ENCODE measurements at regions not wholly inside any gene's neighbourhood (a gene's known extent, or its start where the extent isn't known, plus 50 kb on each side); places are given as distances from the start of the nearest gene placed in this dataset.
A peak's percentile ranks its signal among the peaks of the same experiment; 100 is the strongest.

DNA sequence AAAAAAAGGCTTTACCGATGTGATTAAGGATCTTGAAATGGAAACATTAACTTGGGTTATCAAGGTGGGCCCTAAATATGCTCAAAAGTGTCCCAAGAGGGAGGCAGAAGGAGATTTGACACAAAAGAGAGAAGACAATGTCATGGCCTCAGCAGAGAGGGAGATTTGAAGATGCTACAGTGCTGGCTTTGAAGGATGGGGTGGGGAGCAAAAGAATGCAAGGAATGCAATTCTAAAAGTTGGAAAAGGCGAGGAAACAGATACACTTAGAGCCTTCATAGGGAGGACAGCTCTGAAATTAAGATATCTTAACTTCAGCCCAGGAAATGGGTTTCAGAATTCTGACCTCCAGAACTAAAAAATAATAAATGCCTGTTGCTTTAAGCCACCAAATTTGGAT lies 314.5 kb upstream of the CCDC54 start:
- Histone ChIP-seq H3K4me3 (no peak overlapping the region), H3K4me1 (peaks cover 28% of the 10 kb centered on the region), H3K27me3 (no peaks in the 10 kb centered on the region), H3F3A (ENCODE audit: low read depth) (no peaks in the 10 kb centered on the region), H2AFZ (replicated peaks) (no peak overlapping the region), H3K9me3 (ENCODE audit: low read depth) (no peaks in the 10 kb centered on the region), H3K4me2 (no peak overlapping the region), H3K27ac (no peak overlapping the region), H3K79me2 (ENCODE audit: low read depth) (no peaks in the 10 kb centered on the region), H3K9ac (no peak overlapping the region), H4K20me1 (ENCODE audit: low read depth) (no peaks in the 10 kb centered on the region), H3K36me3 (no peaks in the 10 kb centered on the region)
- Mint-ChIP-seq H3K4me1 (peaks cover 24% of the 10 kb centered on the region), H3K9me3 (no peaks in the 10 kb centered on the region), H3K4me3 (no peak overlapping the region), H3K36me3 (no peaks in the 10 kb centered on the region), H3K27ac (no peak overlapping the region), H3K27me3 (ENCODE audit: insufficient read depth, low read depth) (no peaks in the 10 kb centered on the region)
- no peak for TF ChIP-seq CTCF (IDR thresholded peaks at IDR 0.05)
- TF ChIP-seq EZH2phosphoT487 (IDR thresholded peaks at IDR 0.05): no peak
- TF ChIP-seq EZH2 (IDR thresholded peaks at IDR 0.05): no peak
- peak; percentile 15 for DNase-seq (ENCODE audit: low spot score)

GRCh38 chr3:107063351-107063750 lies 313.9 kb upstream of the CCDC54 start:
- no peak overlapping the region for H3K9ac ChIP-seq
- no peaks in the 10 kb centered on the region for H3K9me3 ChIP-seq (ENCODE audit: low read depth)
- H3K4me3 ChIP-seq: no peak overlapping the region
- TF ChIP-seq EZH2phosphoT487 (IDR thresholded peaks at IDR 0.05): no peak
- peaks cover 25% of the 10 kb centered on the region for H3K4me1 Mint-ChIP-seq
- H3K9me3 Mint-ChIP-seq: no peaks in the 10 kb centered on the region
- H3K4me3 Mint-ChIP-seq: no peak overlapping the region
- no peak overlapping the region for H2AFZ ChIP-seq (replicated peaks)
- H3F3A ChIP-seq (ENCODE audit: low read depth): no peaks in the 10 kb centered on the region
- H3K27me3 Mint-ChIP-seq (ENCODE audit: insufficient read depth, low read depth): no peaks in the 10 kb centered on the region
- no peaks in the 10 kb centered on the region for H4K20me1 ChIP-seq (ENCODE audit: low read depth)
- no peak overlapping the region for H3K27ac ChIP-seq
- DNase-seq (ENCODE audit: low spot score): no peak
- no peaks in the 10 kb centered on the region for H3K36me3 ChIP-seq
- H3K27ac Mint-ChIP-seq: no peak overlapping the region
- no peaks in the 10 kb centered on the region for H3K27me3 ChIP-seq
- H3K79me2 ChIP-seq (ENCODE audit: low read depth): no peaks in the 10 kb centered on the region
- H3K4me2 ChIP-seq: no peak overlapping the region
- H3K4me1 ChIP-seq: peaks cover 28% of the 10 kb centered on the region
- H3K36me3 Mint-ChIP-seq: no peaks in the 10 kb centered on the region

- Histone ChIP-seq H3K4me1 (peaks cover 28% of the 10 kb centered on the region), H3K27me3 (no peaks in the 10 kb centered on the region), H3K9ac (no peak overlapping the region), H2AFZ (replicated peaks) (peak overlapping the region; percentile 45), H3K9me3 (ENCODE audit: low read depth) (no peaks in the 10 kb centered on the region), H3K27ac (no peak overlapping the region), H3K79me2 (ENCODE audit: low read depth) (no peaks in the 10 kb centered on the region), H3F3A (ENCODE audit: low read depth) (no peaks in the 10 kb centered on the region), H3K4me2 (no peak overlapping the region), H4K20me1 (ENCODE audit: low read depth) (no peaks in the 10 kb centered on the region), H3K36me3 (no peaks in the 10 kb centered on the region), H3K4me3 (no peak overlapping the region)
- TF ChIP-seq EZH2phosphoT487 (IDR thresholded peaks at IDR 0.05) (no peak), CTCF (IDR thresholded peaks at IDR 0.05) (peak; percentile 86)
- Mint-ChIP-seq H3K9me3 (no peaks in the 10 kb centered on the region), H3K27ac (no peak overlapping the region), H3K4me1 (peaks cover 32% of the 10 kb centered on the region), H3K4me3 (no peak overlapping the region), H3K27me3 (ENCODE audit: insufficient read depth, low read depth) (no peaks in the 10 kb centered on the region), H3K36me3 (no peaks in the 10 kb centered on the region)
- peak; percentile 79 for DNase-seq (ENCODE audit: low spot score)
Measured at GRCh38 chr3:107064405-107065060, 312.7 kb upstream of the CCDC54 start.

DNA sequence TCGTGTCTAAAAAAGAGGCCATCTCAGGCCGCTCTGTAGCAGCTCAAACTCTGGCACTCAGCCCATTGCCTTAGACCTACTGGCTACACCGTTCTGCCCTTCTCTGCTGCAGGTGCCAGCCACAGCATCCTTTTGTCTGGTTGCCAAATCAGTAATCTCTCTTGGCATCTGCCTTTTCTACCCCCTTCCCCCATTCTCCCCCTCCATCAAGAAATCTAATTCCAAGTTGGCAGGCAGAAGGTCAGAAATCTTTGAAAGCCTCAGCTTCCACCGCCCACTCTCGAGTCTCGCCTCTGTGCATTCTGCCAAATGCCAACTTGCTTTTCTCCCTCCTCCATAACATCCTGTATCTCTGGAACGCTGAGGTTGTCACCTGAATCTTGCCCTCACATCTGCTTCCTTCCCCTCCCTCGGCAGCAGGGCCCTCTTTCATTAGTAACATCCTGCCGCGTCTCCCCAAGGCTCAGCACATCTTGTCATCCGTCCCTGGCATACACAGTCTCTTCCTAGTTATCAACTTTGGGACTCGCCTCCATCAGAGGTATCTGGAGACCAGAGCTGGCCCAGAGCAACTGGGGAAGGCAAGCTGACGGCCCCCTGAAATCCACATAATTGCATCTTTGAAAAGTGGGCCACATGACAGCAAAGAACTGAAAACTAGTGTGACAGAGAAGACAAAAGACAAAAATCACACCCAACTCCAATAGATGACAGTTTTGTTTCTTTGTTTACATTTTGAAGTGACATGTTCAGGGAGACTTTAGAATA lies 312.0 kb upstream of the CCDC54 start:
- TF ChIP-seq EZH2 (IDR thresholded peaks at IDR 0.05) (no peak), CTCF (IDR thresholded peaks at IDR 0.05) (no peak), EZH2phosphoT487 (IDR thresholded peaks at IDR 0.05) (no peak)
- no peaks in the 10 kb centered on the region for H3K9me3 ChIP-seq (ENCODE audit: low read depth)
- no peak overlapping the region for H3K4me3 Mint-ChIP-seq
- no peaks in the 10 kb centered on the region for H3K27me3 Mint-ChIP-seq (ENCODE audit: insufficient read depth, low read depth)
- H3F3A ChIP-seq (ENCODE audit: low read depth): no peaks in the 10 kb centered on the region
- no peak overlapping the region for H3K4me3 ChIP-seq
- no peaks in the 10 kb centered on the region for H3K9me3 Mint-ChIP-seq
- H3K4me1 ChIP-seq: peaks cover 28% of the 10 kb centered on the region
- no peaks in the 10 kb centered on the region for H3K27me3 ChIP-seq
- H3K27ac ChIP-seq: no peak overlapping the region
- H3K4me1 Mint-ChIP-seq: peaks cover 32% of the 10 kb centered on the region
- H3K36me3 ChIP-seq: no peaks in the 10 kb centered on the region
- H3K36me3 Mint-ChIP-seq: no peaks in the 10 kb centered on the region
- H3K4me2 ChIP-seq: no peak overlapping the region
- no peak overlapping the region for H3K27ac Mint-ChIP-seq
- peak overlapping the region; percentile 45 for H2AFZ ChIP-seq (replicated peaks)
- H3K9ac ChIP-seq: no peak overlapping the region
- DNase-seq (ENCODE audit: low spot score): no peak
- H4K20me1 ChIP-seq (ENCODE audit: low read depth): no peaks in the 10 kb centered on the region
- H3K79me2 ChIP-seq (ENCODE audit: low read depth): no peaks in the 10 kb centered on the region

Measured in neural progenitor cell (in vitro differentiated cells).